ENCODE measurements at regions not wholly inside any gene's neighbourhood (a gene's known extent, or its start where the extent isn't known, plus 50 kb on each side); places are given as distances from the start of the nearest gene placed in this dataset.

DNA sequence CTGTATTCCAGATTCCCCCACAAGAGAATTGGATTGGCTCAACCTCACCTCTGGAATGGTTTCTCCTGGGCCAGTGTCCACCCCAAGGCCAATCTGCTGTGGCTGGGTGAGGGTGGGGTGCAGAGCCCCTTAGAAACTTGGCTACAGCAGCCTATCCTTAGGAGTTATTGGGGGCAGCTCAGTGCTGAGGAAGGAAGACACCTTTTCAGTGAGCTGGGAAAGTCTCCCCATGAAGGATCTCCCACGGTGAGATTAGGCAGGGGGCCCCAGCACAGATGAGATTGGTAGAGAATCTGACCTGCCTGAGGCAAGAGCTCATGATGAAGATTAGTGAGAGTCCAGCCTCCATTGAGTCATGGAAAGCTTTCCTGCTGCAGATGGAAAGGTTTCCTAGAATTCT lies 78.4 kb downstream of the CCDC185 start:
- H3K4me2 ChIP-seq (ENCODE audit: control insufficient read depth, insufficient read depth) = no peak overlapping the region
- SMC1A ChIA-PET (ENCODE audit: uncharacterized antibody, unreplicated experiment) = interaction anchor here (1.1 to 1.4 kb wide), 2 partner anchors 11 to 12 kb away, joined by 3 to 7 read pairs; no protein-coding TSS in a partner anchor

More for the DNA sequence above, 78.4 kb downstream of the CCDC185 start:
- 0% methylated on average over 1 of the region's 1 CpG for WGBS (ENCODE audit: insufficient coverage, insufficient replicate concordance, low lambda C conversion rate, missing lambda C conversion rate)
- H3K79me2 ChIP-seq (ENCODE audit: control insufficient read depth, insufficient read depth, low read length) = no peaks in the 10 kb centered on the region
- no peak overlapping the region for H2AFZ ChIP-seq (ENCODE audit: control insufficient read depth, low read depth, low read length)
- no peak overlapping the region for H3K27ac ChIP-seq (ENCODE audit: control insufficient read depth, insufficient read depth)
- H3K9me3 ChIP-seq (replicated peaks; ENCODE audit: control insufficient read depth, insufficient read depth, low read length) = no peaks in the 10 kb centered on the region
- ChIA-PET CTCF (no interaction called here), POLR2A (no interaction called here), RAD21 (ENCODE audit: unreplicated experiment) (no interaction called here)
- in situ Hi-C loops (cut with MboI) = no loop called here
- no peaks in the 10 kb centered on the region for H4K20me1 ChIP-seq (ENCODE audit: control insufficient read depth, insufficient read depth)
- intact Hi-C loops (cut with micrococcal nuclease; ENCODE audit: unreplicated experiment) = no loop called here
- DNase-seq (ENCODE audit: low read depth, low spot score) (no peak), ATAC-seq (no peak), FAIRE-seq (no peak)
- no peaks in the 10 kb centered on the region for H3K36me3 ChIP-seq (ENCODE audit: control insufficient read depth in 2 of 2, insufficient read depth in 2 of 2, low read length in 1 of 2)
- no peak for TF ChIP-seq TBL1XR1 (IDR thresholded peaks at IDR 0.05; ENCODE audit: low read depth, low read length)
- no peak for TF ChIP-seq NFYA (IDR thresholded peaks at IDR 0.05; ENCODE audit: borderline replicate concordance, low read depth, low read length)
- TF ChIP-seq NR2C1 (IDR thresholded peaks at IDR 0.05) = no peak
- TF ChIP-seq SMAD1 (IDR thresholded peaks at IDR 0.05; ENCODE audit: low read depth, partially characterized antibody) = no peak
- TF ChIP-seq, protein P1, sequence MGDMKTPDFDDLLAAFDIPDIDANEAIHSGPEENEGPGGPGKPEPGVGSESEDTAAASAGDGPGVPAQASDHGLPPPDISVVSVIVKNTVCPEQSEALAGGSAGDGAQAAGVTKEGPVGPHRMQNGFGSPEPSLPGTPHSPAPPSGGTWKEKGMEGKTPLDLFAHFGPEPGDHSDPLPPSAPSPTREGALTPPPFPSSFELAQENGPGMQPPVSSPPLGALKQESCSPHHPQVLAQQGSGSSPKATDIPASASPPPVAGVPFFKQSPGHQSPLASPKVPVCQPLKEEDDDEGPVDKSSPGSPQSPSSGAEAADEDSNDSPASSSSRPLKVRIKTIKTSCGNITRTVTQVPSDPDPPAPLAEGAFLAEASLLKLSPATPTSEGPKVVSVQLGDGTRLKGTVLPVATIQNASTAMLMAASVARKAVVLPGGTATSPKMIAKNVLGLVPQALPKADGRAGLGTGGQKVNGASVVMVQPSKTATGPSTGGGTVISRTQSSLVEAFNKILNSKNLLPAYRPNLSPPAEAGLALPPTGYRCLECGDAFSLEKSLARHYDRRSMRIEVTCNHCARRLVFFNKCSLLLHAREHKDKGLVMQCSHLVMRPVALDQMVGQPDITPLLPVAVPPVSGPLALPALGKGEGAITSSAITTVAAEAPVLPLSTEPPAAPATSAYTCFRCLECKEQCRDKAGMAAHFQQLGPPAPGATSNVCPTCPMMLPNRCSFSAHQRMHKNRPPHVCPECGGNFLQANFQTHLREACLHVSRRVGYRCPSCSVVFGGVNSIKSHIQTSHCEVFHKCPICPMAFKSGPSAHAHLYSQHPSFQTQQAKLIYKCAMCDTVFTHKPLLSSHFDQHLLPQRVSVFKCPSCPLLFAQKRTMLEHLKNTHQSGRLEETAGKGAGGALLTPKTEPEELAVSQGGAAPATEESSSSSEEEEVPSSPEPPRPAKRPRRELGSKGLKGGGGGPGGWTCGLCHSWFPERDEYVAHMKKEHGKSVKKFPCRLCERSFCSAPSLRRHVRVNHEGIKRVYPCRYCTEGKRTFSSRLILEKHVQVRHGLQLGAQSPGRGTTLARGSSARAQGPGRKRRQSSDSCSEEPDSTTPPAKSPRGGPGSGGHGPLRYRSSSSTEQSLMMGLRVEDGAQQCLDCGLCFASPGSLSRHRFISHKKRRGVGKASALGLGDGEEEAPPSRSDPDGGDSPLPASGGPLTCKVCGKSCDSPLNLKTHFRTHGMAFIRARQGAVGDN (IDR thresholded peaks at IDR 0.05) = no peak
- TF ChIP-seq, protein P2, sequence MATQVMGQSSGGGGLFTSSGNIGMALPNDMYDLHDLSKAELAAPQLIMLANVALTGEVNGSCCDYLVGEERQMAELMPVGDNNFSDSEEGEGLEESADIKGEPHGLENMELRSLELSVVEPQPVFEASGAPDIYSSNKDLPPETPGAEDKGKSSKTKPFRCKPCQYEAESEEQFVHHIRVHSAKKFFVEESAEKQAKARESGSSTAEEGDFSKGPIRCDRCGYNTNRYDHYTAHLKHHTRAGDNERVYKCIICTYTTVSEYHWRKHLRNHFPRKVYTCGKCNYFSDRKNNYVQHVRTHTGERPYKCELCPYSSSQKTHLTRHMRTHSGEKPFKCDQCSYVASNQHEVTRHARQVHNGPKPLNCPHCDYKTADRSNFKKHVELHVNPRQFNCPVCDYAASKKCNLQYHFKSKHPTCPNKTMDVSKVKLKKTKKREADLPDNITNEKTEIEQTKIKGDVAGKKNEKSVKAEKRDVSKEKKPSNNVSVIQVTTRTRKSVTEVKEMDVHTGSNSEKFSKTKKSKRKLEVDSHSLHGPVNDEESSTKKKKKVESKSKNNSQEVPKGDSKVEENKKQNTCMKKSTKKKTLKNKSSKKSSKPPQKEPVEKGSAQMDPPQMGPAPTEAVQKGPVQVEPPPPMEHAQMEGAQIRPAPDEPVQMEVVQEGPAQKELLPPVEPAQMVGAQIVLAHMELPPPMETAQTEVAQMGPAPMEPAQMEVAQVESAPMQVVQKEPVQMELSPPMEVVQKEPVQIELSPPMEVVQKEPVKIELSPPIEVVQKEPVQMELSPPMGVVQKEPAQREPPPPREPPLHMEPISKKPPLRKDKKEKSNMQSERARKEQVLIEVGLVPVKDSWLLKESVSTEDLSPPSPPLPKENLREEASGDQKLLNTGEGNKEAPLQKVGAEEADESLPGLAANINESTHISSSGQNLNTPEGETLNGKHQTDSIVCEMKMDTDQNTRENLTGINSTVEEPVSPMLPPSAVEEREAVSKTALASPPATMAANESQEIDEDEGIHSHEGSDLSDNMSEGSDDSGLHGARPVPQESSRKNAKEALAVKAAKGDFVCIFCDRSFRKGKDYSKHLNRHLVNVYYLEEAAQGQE (IDR thresholded peaks at IDR 0.05; ENCODE audit: low read depth, low read length) = no peak
- TF ChIP-seq, protein P3, sequence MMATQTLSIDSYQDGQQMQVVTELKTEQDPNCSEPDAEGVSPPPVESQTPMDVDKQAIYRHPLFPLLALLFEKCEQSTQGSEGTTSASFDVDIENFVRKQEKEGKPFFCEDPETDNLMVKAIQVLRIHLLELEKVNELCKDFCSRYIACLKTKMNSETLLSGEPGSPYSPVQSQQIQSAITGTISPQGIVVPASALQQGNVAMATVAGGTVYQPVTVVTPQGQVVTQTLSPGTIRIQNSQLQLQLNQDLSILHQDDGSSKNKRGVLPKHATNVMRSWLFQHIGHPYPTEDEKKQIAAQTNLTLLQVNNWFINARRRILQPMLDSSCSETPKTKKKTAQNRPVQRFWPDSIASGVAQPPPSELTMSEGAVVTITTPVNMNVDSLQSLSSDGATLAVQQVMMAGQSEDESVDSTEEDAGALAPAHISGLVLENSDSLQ (IDR thresholded peaks at IDR 0.05) = no peak
- no peak for TF ChIP-seq EP300 (IDR thresholded peaks at IDR 0.05; ENCODE audit: borderline replicate concordance in 1 of 2, control insufficient read depth in 1 of 2, low read depth in 2 of 2, low read length in 2 of 2)
- TF ChIP-seq MXI1 (IDR thresholded peaks at IDR 0.05; ENCODE audit: low read depth, low read length) = no peak
- H3K4me3 ChIP-seq = no peak overlapping the region
- no peaks in the 10 kb centered on the region; a peak in 1 of 4 replicates for H3K27me3 ChIP-seq (replicated peaks in 1 of 2; ENCODE audit: control insufficient read depth in 2 of 2, insufficient read depth in 2 of 2, low read length in 1 of 2)
- H3K9ac ChIP-seq (ENCODE audit: control insufficient read depth, insufficient read depth, low read length) = no peak overlapping the region
- BruUV-seq (replicated peaks) = no TSS peak
- no peaks in the 10 kb centered on the region for H3K4me1 ChIP-seq (ENCODE audit: control insufficient read depth, insufficient read depth, low read length)
